Epidermal melanocyte (primary cell): ENCODE measurements at regions not wholly inside any gene's neighbourhood (a gene's known extent, or its start where the extent isn't known, plus 50 kb on each side); places are given as distances from the start of the nearest gene placed in this dataset.

Experiments
- DNase-seq: peaks from one replicate; pipeline ENCODE4 v3.0.0; 2011; ENCODE audit warnings: low spot score; ENCODE audit not compliant: insufficient read length

GRCh38 chr18:60552948-60553347 is 180.4 kb upstream of the MC4R start:
- DNase-seq, result no peak

DNA sequence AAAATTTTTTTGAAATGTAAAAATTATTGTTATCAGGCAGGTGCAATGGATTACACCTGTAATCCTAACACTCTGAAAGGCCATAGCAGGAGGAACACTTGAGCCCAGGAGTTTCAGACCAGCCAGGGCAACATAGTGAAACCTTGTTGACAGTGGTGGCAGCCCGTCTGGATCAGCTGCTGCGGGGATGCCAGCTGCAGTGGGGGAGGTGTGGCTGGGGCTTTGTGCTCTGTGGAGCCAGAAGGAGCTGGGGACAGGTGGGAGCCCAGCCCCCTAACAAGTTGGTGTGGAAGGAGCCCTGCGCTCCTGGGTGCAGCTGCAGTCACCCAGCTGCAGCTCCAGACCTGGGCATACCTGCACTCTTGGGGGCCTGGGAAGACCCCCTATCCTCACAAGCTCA is 182.4 kb upstream of the MC4R start:
- DNase-seq, result no peak

- DNase-seq, result no peak
These were observed 183.1 kb upstream of the MC4R start for GRCh38 chr18:60555625-60556024.

- DNase-seq, result no peak
These were observed 183.8 kb upstream of the MC4R start for GRCh38 chr18:60556326-60556725.

DNA sequence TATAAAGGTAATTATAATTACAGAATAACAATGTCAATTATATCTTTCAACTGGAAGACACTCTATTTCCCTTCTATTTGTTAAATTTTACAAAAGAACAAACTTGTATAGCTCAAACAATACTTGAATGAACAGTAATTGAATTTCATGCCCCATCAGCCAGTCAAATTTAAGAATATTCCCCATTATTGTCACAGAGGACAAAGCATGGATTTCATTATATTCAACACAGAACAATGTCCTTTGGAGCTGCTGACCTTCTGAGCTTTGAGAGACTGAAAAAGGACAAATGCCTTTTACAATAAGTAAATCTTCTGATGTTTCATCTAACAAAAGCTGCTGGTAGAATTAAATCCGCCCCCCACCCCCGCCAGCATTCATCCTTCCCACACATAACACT is 187.5 kb upstream of the MC4R start:
- no peak for DNase-seq

- DNase-seq, result no peak
These were observed 190.5 kb upstream of the MC4R start for GRCh38 chr18:60563082-60563481.

DNA sequence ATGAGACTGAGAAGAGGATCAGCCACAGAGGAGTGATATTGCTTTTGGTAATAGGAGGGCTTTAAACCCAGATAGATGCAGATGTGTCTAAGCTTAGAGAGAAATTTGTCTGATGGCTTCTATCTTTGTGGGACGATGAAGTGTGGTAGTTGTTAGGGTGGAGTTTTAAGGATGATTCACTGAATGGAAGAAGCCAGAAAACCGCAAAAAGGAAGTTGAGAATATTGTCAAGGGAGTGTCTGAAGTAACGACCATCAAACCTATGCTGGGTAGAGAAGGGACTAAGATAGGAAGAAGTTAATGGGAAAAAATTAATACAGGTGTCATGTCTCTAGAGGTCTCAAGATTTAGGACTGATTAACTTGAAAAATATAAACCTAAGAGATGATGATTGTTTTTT is 195.6 kb upstream of the MC4R start:
- no peak for DNase-seq

- DNase-seq, result no peak
These were observed 197.6 kb upstream of the MC4R start for GRCh38 chr18:60570172-60570571.

- DNase-seq, result no peak
These were observed 204.9 kb upstream of the MC4R start for GRCh38 chr18:60577457-60577856.

DNA sequence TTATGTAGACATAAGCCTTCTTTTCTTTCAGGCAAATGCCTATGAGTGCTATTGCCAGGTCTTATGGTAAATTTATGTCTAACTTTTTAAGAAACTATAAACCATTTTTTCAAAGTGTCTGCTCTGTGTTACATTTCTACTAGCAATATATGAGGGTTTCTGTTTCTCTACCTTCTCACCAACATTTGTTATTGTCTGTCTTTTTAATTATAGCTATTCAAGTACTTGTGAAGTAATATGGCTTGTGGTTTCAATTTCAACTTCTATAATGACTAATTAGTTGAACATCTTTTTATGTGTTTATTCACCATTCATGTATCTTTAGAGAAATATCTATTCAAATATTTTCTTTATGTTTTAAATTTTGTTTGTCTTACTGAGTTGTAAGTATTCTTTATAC is 213.1 kb upstream of the MC4R start:
- no peak for DNase-seq

GRCh38 chr18:60593249-60593648 is 220.7 kb upstream of the MC4R start:
- no peak for DNase-seq

DNA sequence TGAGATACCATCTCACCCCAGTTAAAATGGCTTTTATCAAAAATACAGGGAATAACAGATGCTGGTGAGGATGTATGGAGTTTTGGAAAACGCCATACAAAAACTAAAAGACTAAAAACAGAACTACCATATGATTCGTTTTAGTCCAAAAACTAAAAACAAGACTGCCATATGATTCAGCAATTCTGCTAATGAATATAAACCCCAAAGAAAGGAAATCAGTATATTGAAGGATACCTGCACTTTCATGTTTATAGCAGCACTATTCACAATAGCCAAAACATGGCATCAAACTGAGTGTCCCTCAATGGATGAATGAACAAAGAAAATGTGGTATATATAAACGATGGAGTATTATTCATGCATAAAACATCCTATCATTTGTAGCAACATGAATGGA is 224.4 kb upstream of the MC4R start:
- DNase-seq, result no peak

GRCh38 chr18:60599267-60599666 is 226.7 kb upstream of the MC4R start:
- DNase-seq, result no peak

- DNase-seq, result no peak
These were observed 227.4 kb upstream of the MC4R start for GRCh38 chr18:60599995-60600394.

DNA sequence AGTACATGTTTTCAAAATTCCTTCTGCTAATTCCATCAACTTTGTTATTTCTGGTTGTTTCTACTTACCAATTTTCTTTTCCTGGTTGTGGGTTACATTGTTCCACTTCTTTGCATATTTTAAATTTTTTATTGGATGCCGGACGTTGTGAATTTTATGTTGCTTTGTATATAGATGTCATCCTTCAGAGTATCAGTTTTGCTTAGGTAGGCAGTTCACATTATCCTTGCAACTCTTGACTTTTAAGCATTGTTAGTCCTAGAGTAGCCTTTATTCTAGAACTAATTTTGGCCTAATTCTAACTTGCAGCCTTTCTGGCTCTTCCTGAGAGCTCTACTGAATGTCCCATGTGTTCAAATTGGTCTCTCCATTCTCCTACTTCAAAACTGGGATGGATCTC is 228.7 kb upstream of the MC4R start:
- DNase-seq, result no peak

- no peak for DNase-seq
These were observed 250.8 kb upstream of the MC4R start for GRCh38 chr18:60623331-60623730.

DNA sequence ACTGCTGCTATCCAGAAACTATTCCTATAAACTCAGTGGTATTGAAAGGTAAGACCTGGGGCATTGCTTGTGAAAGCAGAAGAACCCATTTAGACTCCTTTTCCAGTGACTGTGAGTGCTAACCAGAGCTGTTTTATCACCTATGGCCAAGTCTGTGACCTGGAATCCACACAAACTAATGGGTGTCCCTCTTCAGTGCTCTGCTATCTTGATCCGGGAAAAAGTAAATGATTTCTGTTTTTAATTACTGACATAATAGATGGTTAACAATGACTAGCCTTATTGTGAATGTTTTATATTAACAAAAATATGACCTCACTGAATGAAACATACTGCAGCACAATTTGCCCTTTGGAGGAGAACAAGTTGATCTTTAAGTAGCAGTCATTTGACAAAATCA is 251.6 kb upstream of the MC4R start:
- no peak for DNase-seq

DNA sequence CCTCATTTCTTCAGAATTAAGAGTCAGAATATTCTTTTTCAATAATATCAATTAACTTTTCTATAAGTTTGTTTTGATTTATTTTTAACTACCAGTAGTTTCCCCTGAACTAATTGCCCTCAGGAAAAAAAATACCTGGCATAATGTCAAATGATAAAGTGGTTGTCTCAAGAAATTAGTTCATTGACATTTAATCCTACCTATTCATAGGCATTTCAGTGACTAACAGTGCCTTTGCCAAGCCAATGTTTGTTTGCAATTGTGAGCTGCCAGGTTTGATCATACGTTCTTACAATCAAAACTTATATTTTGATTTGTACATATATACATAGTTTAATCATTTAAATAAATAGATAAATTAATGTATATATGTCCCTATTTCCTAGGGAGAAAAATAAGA is 267.3 kb upstream of the MC4R start:
- no peak for DNase-seq

DNA sequence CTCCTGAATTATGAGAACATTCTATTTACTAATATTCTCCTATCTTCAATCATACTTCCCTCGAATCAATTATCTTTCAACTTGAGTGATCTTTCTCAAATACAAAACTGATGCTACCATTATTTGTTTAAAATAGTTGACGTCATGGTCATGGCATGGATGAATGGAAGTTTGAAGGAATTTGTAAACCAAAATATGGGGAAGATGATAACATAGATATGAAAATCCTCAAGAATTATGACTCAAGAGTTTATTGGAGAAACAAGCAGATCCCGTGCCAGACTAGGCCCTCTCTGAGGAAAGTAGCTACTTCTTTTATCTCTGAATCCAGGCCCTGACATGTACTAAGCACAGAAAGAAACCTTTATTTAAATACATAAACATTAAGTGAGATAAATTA is 270.4 kb upstream of the MC4R start:
- DNase-seq, result no peak

GRCh38 chr18:60646725-60647124 is 274.1 kb upstream of the MC4R start:
- no peak for DNase-seq

GRCh38 chr18:60649107-60649506 is 276.5 kb upstream of the MC4R start:
- no peak for DNase-seq

DNA sequence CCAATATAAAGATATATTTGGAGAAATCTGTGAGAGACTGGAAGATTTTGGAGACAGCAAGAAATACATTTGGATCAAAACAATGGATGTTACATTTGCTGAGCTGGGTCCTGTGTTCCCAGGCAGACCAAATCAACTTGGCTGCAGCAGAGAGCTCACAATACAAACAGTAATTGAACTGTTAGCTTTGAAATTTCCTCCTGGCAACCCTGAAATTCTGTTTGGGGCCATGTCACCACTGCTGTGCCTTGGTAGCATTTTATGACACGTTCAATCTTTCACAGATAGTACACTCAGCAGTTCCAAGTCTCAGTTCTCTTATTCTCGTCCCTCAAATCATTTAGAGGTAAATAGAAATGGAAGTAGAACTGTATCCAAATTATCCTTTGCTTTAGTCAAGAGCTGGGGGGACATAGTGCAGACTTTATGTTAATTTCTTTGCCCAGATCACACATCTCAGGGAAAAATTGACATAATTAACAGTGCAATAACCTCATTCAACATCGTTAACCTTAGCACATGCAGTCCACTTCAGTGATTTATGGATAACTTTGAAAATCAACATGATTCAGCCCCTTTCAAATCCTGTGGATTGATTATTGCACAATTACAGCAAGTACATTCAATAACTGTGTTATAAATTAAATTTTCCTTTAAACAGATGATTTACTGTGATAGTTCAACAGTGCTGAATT is 277.4 kb upstream of the MC4R start:
- DNase-seq, result no peak

DNA sequence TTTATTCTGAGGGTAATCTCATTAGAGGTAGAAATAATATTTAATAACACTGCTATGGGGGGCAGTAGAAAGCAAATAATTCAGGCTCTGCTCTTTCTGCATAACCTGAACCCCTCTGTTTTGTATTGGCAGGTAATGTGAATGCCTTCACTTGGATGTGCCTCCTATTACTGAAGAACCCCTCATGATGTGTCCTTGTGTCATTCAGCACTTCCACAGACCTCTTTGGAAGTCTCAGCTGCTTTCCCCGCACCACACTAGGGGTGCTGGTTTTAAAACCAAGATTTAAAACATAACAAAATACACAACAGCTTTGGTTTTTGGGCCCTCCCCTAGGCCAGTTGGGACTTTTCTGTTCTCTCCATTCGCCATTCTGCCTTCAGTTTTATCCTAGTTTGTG is 281.7 kb upstream of the MC4R start:
- no peak for DNase-seq

- no peak for DNase-seq
These were observed 284.0 kb upstream of the MC4R start for GRCh38 chr18:60656553-60656952.
